Mesodermal cell (in vitro differentiated cells): ENCODE measurements at regions not wholly inside any gene's neighbourhood (a gene's known extent, or its start where the extent isn't known, plus 50 kb on each side); places are given as distances from the start of the nearest gene placed in this dataset.
"Not testable (repeated sequence)": the region's sequence is repeated elsewhere in the genome, so short reads cannot be mapped to it uniquely, and the experiment has no call there.

Experiments
- H3K27ac ChIP-seq: 2 replicates; pipeline ENCODE4 v1.7.0; 2013; ENCODE audit warnings: mild to moderate bottlenecking, low read depth, low read length, moderate library complexity; ENCODE audit not compliant: severe bottlenecking
- H3K36me3 ChIP-seq: 2 replicates; pipeline ENCODE4 v1.7.1; 2013; ENCODE audit warnings: mild to moderate bottlenecking, low read length, moderate library complexity; ENCODE audit not compliant: control insufficient read depth, insufficient read depth
- H3K4me1 ChIP-seq: one replicate; pipeline ENCODE4 v1.7.1; 2013; ENCODE audit warnings: mild to moderate bottlenecking, low read length; ENCODE audit not compliant: insufficient read depth, control insufficient read depth, poor library complexity, severe bottlenecking
- H3K4me3 ChIP-seq: 2 replicates; pipeline ENCODE4 v1.7.0; 2013; ENCODE audit warnings: low read length, control low read depth, mild to moderate bottlenecking; ENCODE audit not compliant: insufficient read depth, poor library complexity, severe bottlenecking; ENCODE audit errors: extremely low read depth
- H3K9me3 ChIP-seq: 2 replicates; pipeline ENCODE4 v1.7.1; 2013; ENCODE audit warnings: mild to moderate bottlenecking, low read length, moderate library complexity; ENCODE audit not compliant: control insufficient read depth
- WGBS, 2 experiments: methylation state at CpG; one replicate each; pipeline ENCODE4 v1.1.5; 2013; ENCODE audit warnings: missing lambda C conversion rate in 2 of 2; ENCODE audit not compliant: insufficient coverage in 2 of 2; 5-methylcytosine and 5-hydroxymethylcytosine counted together

DNA sequence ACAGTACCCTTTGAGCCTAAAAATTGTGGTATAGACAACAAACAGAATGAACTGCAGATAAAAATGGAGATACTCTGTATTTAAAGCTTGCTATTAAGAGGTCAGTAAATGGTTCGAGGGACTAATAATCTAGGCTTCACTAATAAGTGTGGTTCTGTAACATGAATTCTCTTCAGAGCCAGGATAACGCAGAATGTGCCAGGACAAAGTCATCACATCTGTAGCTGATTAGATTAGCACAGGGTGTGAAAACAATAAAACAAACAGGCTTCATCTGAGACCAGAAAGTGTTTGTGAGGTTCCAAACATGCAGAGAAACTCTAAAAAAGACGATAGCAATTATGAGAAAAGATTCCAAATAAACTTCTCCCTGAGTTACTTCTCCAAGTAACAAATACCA is 89.1 kb upstream of the LUZP2 start:
- H3K4me3 ChIP-seq = no peak overlapping the region
- no peaks in the 10 kb centered on the region for H3K4me1 ChIP-seq
- no peaks in the 10 kb centered on the region for H3K36me3 ChIP-seq
- no peak overlapping the region for H3K27ac ChIP-seq
- 92 to 93% methylated on average over 2 to 3 of the region's 3 CpGs for WGBS, 2 experiments
- H3K9me3 ChIP-seq = no peaks in the 10 kb centered on the region

DNA sequence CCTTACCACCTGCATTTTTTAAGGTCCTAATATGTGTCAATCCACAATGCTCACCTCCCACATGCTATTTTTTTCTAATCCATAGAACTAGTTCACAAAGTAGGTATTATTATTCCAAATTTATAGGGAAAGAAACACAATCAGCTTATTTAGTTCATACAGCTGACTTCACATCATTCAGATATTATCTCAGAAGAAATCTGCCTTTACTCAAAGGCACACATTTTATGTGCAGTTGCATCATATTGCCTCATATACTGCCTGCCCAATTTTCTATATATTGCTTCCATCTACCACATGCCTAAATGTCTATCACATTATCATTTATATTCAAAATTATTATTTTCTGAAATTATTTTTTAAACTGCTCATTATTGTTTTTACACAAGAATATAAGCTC is 88.7 kb upstream of the LUZP2 start:
- H3K4me1 ChIP-seq = no peaks in the 10 kb centered on the region

DNA sequence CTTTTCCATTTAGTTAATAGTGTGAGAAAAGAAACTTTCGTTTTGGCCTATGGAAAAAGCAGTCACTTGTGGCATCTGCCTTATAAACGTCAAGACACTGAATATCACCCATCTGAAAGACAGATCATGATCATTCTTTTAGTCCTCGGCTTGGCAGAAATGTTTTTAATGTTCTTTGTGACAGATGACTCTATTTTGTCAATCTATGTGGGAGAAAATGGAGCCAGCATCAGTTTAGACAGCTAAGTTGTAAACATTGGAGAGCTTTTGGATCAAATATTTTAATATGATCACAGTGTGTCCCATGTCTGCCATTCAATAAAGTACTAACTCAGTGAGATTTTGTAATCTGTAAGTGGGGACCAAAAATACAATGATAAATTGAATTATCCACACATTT is 85.1 kb upstream of the LUZP2 start:
- WGBS, 2 experiments = 81 to 83% methylated on average over 2 to 3 of the region's 3 CpGs
- no peak overlapping the region for H3K27ac ChIP-seq
- no peaks in the 10 kb centered on the region for H3K36me3 ChIP-seq

More for the DNA sequence above, 88.7 kb upstream of the LUZP2 start:
- Histone ChIP-seq H3K9me3 (no peaks in the 10 kb centered on the region), H3K4me3 (no peak overlapping the region), H3K27ac (no peak overlapping the region), H3K36me3 (no peaks in the 10 kb centered on the region)

DNA sequence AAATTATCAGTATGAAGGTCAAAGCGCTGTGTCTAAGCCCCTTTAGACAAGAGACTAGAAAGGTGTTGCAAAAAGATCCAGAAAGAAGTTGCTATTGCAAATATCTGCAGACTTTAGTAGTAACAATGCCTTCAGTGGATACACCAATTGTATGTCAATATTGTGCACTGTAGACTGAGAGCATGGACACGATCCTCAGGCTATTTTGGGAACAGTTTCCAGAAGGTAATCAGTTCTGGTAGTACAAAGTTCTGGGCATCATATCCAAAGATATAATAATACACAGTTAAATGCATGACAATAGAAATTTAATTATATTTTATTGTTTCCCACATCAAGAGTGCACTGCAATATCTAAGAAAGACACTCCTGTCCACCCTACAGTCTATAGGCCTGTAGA is 84.1 kb upstream of the LUZP2 start:
- H3K27ac ChIP-seq = no peak overlapping the region

More for the DNA sequence above, 85.1 kb upstream of the LUZP2 start:
- H3K4me3 ChIP-seq = no peak overlapping the region
- no peaks in the 10 kb centered on the region for H3K9me3 ChIP-seq
- no peaks in the 10 kb centered on the region for H3K4me1 ChIP-seq

DNA sequence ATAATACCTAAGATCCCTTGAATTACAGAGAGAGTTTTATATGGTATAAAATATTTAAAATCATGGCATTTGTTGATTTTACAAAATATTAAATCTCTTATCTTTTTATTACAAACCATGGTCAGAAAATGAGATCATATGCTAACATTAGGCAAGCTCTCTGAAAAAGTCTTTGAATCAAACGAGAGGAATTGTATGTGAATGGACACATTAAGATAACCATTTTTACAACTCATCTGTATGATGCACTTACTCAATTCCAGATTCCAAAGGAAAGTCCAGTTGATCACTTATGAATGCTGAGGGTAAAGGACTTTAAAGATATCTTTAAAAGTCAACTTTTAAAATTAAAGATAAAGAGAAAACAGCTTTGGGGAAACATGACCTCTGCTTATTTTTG is 83.5 kb upstream of the LUZP2 start:
- WGBS, 2 experiments = no CpG with 5 or more reads among the region's 1 CpG
- Histone ChIP-seq H3K4me1 (no peaks in the 10 kb centered on the region), H3K9me3 (no peaks in the 10 kb centered on the region), H3K27ac (no peak overlapping the region), H3K4me3 (no peak overlapping the region), H3K36me3 (no peaks in the 10 kb centered on the region)

More for the DNA sequence above, 84.1 kb upstream of the LUZP2 start:
- Histone ChIP-seq H3K9me3 (no peaks in the 10 kb centered on the region), H3K4me3 (no peak overlapping the region), H3K36me3 (no peaks in the 10 kb centered on the region), H3K4me1 (no peaks in the 10 kb centered on the region)
- whole genome bisulfite sequencing, 2 experiments = 78 to 91% methylated on average over 1 of the region's 2 CpGs

DNA sequence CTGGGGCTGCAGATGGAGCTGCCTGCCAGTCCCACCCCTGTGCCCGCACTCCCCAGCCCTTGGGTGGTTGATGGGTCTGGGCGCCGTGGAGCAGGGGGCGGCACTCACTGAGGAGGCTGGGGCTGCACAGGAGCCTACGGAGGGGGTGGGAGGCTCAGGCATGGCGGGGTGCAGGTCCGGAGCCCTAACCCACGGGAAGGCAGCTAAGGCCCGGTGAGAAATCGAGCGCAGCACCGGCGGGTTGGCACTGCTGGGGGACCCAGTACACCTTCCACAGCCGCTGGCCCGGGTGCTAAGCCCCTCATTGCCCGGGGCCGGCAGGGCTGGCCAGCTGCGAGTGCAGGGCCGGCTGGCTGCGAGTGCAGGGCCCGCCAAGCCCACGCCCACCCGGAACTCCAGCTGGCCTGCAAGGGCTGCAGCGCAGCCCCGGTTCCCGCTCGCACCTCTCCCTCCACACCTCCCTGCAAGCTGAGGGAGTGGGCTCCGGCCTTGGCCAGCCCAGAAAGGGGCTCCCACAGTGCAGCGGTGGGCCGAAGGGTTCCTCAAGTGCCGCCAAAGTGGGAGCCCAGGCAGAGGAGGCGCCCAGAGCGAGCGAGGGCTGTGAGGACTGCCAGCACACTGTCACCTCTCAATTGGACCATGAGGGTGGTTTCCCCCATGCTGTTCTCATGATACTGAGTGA is 80.8 kb upstream of the LUZP2 start:
- not testable (repeated sequence) for H3K4me3 ChIP-seq, H3K36me3 ChIP-seq, H3K4me1 ChIP-seq, H3K27ac ChIP-seq, H3K9me3 ChIP-seq
- 94 to 95% methylated on average over 17 to 19 of the region's 34 CpGs for WGBS, 2 experiments

DNA sequence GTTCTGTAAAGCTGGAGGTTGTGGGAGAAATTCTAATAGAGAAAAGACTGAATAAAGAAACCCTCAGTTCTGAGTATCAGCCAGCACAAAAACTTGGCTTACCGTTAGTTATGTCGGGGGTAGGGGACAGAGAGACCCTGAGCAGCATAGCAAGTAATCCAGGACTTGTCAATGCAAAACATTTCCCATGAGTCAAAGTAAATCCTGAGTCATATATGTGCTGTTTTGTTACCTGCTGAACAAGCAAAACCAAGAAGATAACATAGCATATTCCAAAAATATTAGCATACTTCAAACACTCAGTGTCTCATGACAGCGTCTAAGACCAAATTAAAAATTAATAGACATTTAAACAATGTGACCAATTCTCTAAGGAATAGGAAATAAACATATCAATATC is 75.1 kb upstream of the LUZP2 start:
- 93% methylated on average over 2 of the region's 3 CpGs; no CpG with 5 or more reads in 1 of the 2 experiments for WGBS, 2 experiments
- no peak overlapping the region for H3K4me3 ChIP-seq
- no peak overlapping the region for H3K27ac ChIP-seq
- H3K36me3 ChIP-seq = no peaks in the 10 kb centered on the region
- H3K9me3 ChIP-seq = no peaks in the 10 kb centered on the region
- no peaks in the 10 kb centered on the region for H3K4me1 ChIP-seq

DNA sequence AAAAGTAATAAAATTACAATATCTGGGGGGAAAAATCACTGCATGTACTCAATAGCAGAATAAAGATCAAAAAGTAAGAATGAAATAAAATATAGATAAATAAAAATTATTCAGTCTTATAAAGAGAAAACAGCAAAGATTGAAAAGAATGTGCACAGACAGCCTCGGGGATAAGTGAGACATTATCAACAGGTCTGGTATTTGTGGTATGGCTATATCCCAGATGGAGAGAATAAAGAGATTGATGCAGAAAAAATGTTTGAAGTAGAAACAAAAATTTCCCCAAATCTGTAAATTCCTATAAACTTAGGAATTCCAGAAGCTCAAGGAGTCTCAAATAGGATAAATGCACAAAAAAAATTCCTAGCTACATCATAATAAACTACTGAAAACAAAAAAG is 74.5 kb upstream of the LUZP2 start:
- WGBS, 2 experiments = no CpG with 5 or more reads among the region's 1 CpG
- H3K4me1 ChIP-seq = no peaks in the 10 kb centered on the region
- no peaks in the 10 kb centered on the region for H3K9me3 ChIP-seq
- no peaks in the 10 kb centered on the region for H3K36me3 ChIP-seq
- no peak overlapping the region for H3K4me3 ChIP-seq
- H3K27ac ChIP-seq = no peak overlapping the region

DNA sequence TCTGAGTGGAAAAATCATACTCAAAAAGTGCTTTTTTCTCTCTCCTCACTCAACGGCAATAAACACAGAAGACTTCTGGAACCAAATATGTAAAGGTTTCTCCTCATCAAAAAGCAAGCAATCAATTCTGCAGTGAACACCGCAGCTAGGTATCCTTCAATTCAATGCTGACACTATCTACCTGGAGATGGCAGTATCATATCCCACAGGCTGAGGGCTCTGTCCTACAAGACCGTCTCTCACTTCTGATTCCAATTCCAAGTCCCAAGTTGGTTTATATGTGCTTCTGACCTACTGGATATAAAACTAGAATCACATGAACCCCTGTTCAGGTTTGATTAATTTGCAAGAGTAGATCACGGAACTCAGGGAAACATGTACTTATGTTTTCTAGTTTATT is 59.7 kb upstream of the LUZP2 start:
- Histone ChIP-seq H3K36me3 (no peaks in the 10 kb centered on the region), H3K4me1 (no peaks in the 10 kb centered on the region), H3K9me3 (no peaks in the 10 kb centered on the region), H3K4me3 (no peak overlapping the region), H3K27ac (no peak overlapping the region)
- WGBS, 2 experiments = 71 to 87% methylated on average over 2 to 3 of the region's 4 CpGs
